Left ventricle myocardium superior (tissue), 1 donor: ENCODE measurements at regions not wholly inside any gene's neighbourhood (a gene's known extent, or its start where the extent isn't known, plus 50 kb on each side); places are given as distances from the start of the nearest gene placed in this dataset.
A peak's percentile ranks its signal among the peaks of the same experiment; 100 is the strongest.

Source experiments
- ATAC-seq: fragments of 200-7000 bp; cut with Tn5 transposase; one replicate; pipeline ENCODE4 v1.9.1; 2020; ENCODE audit warnings: mild to moderate bottlenecking, moderate library complexity
- DNase-seq: peaks from one replicate; pipeline ENCODE4 v3.0.0-alpha.2; 2020
- intact Hi-C: fragments of 100-400 bp; cut with micrococcal nuclease; formaldehyde crosslinking; loops from one replicate; pipeline ENCODE4 v1.11.0; 2022
- donor health status: DM: no; HTN: yes; CAD: no; lungs with severe emphysema.

DNA sequence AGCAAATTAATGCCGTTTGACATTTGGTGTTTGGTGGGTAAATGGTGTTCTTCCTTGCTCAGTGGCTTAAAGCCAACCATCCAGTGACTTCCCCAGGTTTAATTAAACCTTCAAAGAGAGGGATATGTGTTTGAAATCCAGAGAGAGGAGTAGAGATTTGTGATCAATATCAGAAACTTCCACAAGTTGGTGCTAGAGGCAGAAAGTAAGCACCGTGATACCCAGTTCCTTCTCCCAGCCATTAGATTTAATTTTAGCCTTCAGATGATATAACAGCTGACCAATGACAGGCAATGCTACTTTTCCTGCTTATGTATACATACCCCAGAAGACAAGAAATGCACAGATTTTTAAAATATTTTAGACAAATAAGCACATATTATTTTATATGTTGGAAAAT lies 398.5 kb downstream of the CDH2 start:
- ATAC-seq: peak; percentile 70
- no peak for DNase-seq
- intact Hi-C loops: no loop called here

DNA sequence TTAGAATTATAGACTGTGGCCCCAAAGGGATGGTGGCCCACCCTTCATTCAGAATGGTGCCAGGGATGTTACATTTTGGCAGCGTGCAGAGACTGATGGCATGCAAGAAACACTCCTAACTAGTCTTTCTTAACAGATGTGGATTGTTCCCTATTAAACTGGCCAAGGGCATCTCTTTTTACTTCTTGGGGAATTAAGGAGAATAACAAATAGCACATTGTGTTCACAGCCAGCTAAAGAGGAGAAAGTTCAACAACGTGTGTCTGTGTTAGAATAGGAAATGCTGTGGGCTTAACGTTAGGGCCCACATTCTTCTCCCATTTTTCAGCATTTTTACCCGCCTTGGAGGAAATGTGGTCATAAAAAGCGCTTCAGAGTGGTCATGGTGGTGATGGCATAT lies 404.8 kb downstream of the CDH2 start:
- intact Hi-C loops: no loop called here
- no peak for ATAC-seq
- no peak for DNase-seq

DNA sequence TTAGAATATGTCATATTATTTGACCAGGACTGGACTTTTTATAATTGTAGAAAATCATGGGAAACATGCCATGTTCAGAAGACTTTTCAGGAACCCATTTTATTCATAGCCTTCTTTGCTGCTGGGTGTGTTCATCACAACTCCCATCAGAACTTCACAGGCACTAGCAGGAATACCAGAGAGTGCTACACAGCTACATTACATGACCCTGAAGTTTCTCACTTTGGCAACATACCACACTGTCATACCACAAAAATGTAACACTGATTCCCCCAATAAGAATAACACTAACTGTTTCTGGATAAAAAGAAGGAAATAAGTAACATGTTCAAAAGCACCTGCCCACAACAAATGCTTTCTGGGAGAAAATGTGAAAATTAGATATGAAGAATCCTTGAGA lies 405.4 kb downstream of the CDH2 start:
- intact Hi-C loops: no loop called here
- no peak for ATAC-seq
- no peak for DNase-seq

- ATAC-seq (no peak), DNase-seq (no peak)
- intact Hi-C loops: no loop called here
Measured at GRCh38 chr18:27769152-27769551, 407.8 kb downstream of the CDH2 start.

- ATAC-seq: no peak
- intact Hi-C loops: no loop called here
- DNase-seq: no peak
Measured at GRCh38 chr18:27763936-27764335, 413.0 kb downstream of the CDH2 start.

DNA sequence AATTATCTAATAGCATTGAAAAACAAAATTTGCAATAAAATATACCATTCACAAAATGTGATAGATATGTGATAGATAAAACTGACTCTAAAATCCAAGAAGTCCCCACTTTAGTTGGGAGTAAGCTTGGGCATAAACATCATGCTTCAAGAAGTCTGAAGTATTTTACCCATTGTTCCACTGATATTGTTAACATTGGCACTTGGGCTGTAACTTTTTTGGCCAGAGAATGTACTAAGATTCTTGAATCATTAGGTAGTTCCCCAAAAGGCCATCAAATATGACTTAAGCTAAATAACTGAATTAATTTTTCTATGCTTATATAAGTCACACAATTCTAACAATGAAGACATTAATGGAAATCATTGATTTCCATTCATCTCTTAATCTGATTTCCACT lies 413.6 kb downstream of the CDH2 start:
- ATAC-seq (no peak), DNase-seq (no peak)
- intact Hi-C loops: no loop called here

DNA sequence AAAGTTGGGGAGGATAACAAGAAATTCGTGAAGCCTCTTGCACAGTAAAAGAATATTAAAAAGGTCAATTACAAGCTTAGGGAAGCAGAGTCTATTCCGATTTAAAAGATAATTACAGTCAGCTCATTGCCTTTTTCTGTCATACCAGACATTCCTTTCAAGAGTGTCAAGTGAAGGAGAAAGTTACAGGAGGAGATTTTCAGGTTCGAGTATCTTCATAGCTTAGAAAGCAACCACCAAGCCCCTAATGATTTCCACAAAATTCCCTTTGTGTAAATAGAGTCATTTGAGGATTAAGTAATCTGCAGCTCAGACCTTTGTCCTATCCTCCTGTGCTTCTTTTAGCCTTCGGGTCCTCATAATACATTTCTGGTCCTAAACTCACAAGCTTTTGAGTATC lies 414.9 kb downstream of the CDH2 start:
- intact Hi-C loops: no loop called here
- DNase-seq (no peak), ATAC-seq (no peak)

- intact Hi-C loops: loop anchor here (5.0 kb wide), 1 partner anchor 66 kb away; no protein-coding TSS in a partner anchor
- DNase-seq (no peak), ATAC-seq (no peak)
Measured at GRCh38 chr18:27752944-27753343, 424.0 kb downstream of the CDH2 start.

DNA sequence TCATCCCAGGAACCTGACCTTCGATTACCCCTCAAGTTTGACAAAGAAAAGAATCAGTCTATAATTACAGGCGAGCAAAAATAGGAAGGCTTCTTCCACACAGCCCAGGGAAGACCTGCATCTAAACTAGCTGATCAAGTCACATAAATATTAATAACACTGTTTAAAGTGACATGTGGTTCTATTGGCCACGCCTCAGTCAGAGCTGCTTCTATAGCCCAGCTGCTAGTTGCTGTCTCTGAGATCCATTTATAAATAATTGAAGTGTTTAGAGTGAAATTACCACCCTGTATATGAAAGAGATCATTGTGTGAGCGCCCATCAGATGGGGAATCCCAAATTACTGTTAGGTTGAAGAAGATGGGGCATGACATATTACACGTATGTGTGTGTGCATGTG lies 426.0 kb downstream of the CDH2 start:
- DNase-seq: no peak
- intact Hi-C loops: loop anchor here (1.0 to 5.0 kb wide), 2 partner anchors 64 to 146 kb away; no protein-coding TSS in a partner anchor

DNA sequence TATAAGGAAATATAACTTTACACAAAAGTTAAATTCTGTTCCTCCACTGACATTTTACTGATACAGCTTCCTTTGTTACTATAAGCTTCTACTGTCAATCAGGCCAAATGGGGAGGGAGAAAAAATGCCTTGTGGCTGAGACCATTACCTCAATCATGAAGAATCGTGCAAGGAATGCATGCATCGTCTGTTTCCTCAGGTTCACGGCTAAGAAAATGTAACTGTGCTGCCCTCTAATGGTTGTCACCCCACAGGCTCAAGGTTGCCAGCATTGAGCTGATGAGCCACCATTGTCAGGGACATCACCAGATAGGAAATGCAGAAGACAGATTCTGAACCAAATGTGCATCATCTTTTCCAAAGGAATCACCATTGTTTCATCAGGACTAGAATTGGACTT lies 426.9 kb downstream of the CDH2 start:
- intact Hi-C loops: loop anchor here (1.0 to 5.0 kb wide), 2 partner anchors 63 to 145 kb away; no protein-coding TSS in a partner anchor
- DNase-seq: no peak
- peak; percentile 78 for ATAC-seq

More for the DNA sequence above, 426.0 kb downstream of the CDH2 start:
- ATAC-seq: no peak

DNA sequence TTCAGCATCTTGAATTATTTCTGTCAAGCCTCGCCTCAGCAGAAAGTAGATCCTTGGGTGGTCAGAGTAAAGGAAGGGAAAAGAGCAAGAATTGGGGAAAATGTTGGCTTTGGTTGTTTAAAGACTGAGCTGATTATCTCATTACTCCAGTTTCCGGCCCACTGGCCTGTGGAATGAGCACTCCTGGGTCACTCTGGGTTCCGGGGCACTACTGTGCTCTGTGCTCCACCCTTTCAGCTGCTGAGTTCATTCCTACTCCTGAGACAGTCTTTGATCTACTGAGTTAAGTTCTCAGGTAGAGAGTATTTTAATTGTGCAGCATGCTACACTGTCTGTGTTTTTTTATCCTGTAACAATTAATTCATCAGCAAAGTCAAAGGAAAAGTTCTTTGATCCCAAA lies 427.7 kb downstream of the CDH2 start:
- DNase-seq (no peak), ATAC-seq (no peak)
- intact Hi-C loops: no loop called here

- ATAC-seq (no peak), DNase-seq (no peak)
- intact Hi-C loops: no loop called here
Measured at GRCh38 chr18:27746241-27746640, 430.7 kb downstream of the CDH2 start.

DNA sequence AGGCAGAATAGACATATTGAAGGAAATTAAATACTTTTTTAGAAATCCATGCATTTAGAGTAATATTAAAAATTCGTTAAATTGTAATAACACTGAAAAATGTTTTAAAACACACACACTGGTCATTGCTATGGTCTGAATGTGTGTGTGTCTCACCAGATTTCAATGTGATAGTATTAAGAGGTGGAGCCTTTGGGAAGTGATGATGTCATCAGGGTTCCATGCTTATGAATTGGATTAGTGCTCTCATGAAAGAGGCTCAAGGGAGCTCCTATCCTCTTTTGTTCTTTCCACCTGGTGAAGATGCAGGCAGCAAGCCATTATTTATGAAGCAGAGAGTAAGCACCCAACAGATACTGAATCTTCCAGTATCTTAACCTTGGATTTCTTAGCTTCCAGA lies 441.8 kb downstream of the CDH2 start:
- ATAC-seq (no peak), DNase-seq (no peak)
- intact Hi-C loops: no loop called here

GRCh38 chr18:27731211-27731610 lies 445.7 kb downstream of the CDH2 start:
- intact Hi-C loops: no loop called here

DNA sequence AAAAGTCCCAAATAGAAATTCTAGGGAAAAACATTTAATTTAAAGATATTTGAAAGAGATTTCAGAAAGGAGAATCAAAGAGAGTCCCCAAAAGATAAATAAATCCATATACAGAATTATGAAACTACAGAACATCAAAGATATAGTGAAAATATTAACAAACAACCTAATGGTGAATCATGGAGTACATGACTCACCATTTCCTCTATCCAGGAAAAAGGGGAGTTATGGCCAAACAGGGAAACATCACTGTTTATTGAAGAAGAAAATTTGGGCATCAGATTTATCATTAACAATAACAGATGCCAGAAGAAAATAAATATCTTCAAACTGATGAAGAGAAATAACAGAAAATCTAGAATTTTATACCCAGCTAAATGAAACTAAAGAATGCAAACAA lies 448.3 kb downstream of the CDH2 start:
- no peak for ATAC-seq
- intact Hi-C loops: no loop called here

More at GRCh38 chr18:27731211-27731610, 445.7 kb downstream of the CDH2 start:
- DNase-seq (no peak), ATAC-seq (no peak)

GRCh38 chr18:27724362-27724761 lies 452.6 kb downstream of the CDH2 start:
- DNase-seq: no peak
- ATAC-seq: no peak
- intact Hi-C loops: no loop called here

More for the DNA sequence above, 448.3 kb downstream of the CDH2 start:
- no peak for DNase-seq

GRCh38 chr18:27723168-27723567 lies 453.8 kb downstream of the CDH2 start:
- intact Hi-C loops: no loop called here
- DNase-seq (no peak), ATAC-seq (no peak)

- DNase-seq (no peak), ATAC-seq (no peak)
- intact Hi-C loops: no loop called here
Measured at GRCh38 chr18:27719680-27720079, 457.2 kb downstream of the CDH2 start.

- ATAC-seq (no peak), DNase-seq (no peak)
- intact Hi-C loops: no loop called here
Measured at GRCh38 chr18:27717816-27718215, 459.1 kb downstream of the CDH2 start.

GRCh38 chr18:27717250-27717649 lies 459.7 kb downstream of the CDH2 start:
- DNase-seq: no peak
- intact Hi-C loops: no loop called here
- peak; percentile 90 for ATAC-seq

DNA sequence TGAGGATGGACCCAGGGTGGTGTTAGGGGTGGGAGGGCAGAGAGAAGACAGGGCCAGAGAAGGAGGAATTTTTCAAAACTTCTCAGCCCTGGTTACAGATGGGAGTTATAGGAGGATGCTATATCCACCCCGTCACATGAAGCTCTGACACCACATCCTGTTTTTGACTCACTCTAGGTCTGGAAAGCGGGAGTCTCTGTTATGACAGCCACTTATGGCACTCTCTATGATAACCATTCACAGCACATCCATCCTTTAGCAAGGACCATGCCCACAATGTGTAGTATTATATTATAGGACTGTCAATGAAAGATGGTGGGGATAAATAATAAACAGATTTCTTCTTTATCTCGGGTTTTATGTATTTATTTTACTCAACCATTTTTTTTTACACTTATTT lies 461.2 kb downstream of the CDH2 start:
- DNase-seq (no peak), ATAC-seq (no peak)
- intact Hi-C loops: no loop called here

- DNase-seq: no peak
- intact Hi-C loops: no loop called here
- peak; percentile 66 for ATAC-seq
Measured at GRCh38 chr18:27713738-27714095, 463.2 kb downstream of the CDH2 start.
